ENCODE measurements at regions not wholly inside any gene's neighbourhood (a gene's known extent, or its start where the extent isn't known, plus 50 kb on each side); places are given as distances from the start of the nearest gene placed in this dataset.
"Not testable (repeated sequence)": the region's sequence is repeated elsewhere in the genome, so short reads cannot be mapped to it uniquely, and the experiment has no call there.

DNA sequence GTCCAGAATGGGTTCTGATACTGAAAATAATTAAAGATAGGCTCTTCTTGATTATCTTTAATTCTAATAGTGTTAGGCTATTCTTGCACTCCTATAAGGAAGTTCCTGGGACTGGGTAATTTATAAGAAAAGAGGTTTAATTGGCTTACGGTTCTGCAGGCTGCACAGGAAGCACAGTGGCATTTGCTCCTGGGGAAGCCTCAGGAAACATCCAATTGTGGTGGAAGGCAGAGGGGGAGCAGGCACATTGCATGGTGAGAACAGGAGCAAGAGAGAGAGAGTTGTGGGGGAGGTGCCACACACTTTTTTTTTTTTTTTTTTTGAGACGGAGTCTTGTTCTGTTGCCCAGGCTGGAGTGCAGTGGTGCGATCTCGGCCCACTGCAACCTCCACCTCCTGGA is 540.3 kb downstream of the RFPL4B start:
- DNase-seq, result not testable (repeated sequence)

- no peak for DNase-seq
These were observed 552.4 kb downstream of the RFPL4B start for GRCh38 chr6:112899541-112899940.

DNA sequence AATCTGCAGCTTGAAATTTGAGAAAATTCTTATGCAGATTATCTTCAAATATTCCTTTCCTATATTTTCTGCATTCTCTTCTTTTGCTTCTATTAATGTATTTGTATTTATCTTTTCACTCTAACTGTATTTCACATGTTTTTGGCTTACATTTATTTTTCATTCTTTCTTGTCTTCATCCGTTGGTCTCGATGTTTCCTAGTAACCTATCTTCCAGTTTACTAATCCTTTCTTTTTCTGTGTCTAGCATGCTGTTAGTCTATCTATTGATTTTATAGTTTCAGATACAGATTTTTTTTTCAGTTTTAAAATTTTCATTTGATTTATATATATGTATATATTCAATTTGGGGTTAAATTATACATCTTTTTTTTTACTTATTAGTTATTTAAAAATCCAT is 556.2 kb downstream of the RFPL4B start:
- no peak for DNase-seq

GRCh38 chr6:112906726-112907125 is 559.6 kb downstream of the RFPL4B start:
- DNase-seq, result no peak

DNA sequence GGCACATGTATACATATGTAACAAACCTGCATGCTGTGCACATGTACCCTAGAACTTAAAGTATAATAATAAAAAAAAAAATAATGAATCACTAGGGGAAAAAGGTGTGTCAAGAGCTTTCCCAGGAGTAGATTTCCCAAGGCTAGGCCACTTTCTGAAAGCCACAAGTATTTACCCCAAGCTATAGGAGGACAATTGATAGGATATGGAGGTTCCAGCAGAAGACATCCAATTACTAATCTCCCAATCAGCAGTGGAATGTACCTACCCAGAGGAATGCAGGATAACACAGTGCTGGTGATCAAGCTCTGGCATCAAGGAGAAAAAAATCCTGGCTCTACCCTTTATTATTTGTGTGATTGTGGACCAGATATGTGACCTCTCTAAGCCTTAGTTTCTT is 562.7 kb downstream of the RFPL4B start:
- DNase-seq, result no peak

DNA sequence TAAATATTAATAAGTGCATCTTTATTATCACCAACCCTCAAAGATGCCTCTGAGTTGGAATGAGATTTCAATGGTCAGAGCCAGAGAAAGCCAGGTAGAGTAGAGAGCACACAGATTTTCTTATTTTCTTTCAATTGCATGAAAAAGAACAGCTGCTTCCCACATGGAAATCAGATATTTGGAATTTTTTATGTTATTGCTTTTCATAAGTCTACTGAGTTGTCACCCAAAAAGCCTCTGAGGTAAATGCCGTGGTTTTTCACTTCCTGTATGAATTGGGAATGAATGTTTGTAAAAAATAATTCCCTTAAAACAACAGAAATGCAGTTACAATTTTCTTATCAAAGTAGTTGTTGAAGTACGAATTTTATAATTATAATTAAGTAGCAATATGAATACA is 563.1 kb downstream of the RFPL4B start:
- DNase-seq, result no peak

DNA sequence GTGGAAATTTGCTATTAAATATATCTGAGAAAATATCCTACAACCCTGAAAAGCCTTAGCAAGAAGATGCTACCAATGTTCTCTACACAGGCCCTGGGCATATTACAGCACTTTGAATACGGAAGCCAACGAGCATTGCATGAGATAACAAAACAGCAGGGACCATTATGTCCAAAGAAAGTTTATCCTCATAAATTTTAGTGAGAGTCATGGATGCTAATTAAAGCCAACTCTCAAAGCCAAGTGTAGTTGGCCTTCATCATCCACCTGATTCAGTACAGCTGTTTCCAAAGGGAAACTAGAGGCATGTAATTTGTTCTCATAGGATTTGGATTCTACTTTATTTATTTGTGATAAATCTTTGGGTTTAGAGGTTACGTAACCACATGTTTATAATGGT is 564.8 kb downstream of the RFPL4B start:
- no peak for DNase-seq

GRCh38 chr6:112912416-112913101 is 565.4 kb downstream of the RFPL4B start:
- DNase-seq, result no peak

- DNase-seq, result not testable (repeated sequence)
These were observed 572.6 kb downstream of the RFPL4B start for GRCh38 chr6:112919744-112920143.

DNA sequence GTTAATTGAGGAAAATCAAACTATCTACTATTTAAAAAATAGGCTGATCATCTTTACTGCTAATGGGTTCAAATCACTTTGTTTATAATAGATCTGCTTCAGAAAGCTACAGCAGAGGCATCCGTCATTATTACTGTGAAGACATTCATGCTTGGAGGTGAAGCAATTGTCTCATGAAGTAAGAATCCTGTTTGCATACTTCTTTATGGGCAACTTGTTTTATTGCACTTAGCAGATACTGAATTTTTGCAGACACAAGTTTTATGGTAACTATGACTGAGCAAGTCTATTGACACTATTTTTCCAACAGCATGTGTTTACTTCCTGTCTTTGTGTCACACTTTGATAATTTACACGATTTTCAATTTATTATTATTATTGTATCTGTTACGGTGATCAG is 573.9 kb downstream of the RFPL4B start:
- no peak for DNase-seq

GRCh38 chr6:112923940-112924587 is 576.9 kb downstream of the RFPL4B start:
- DNase-seq, result no peak

DNA sequence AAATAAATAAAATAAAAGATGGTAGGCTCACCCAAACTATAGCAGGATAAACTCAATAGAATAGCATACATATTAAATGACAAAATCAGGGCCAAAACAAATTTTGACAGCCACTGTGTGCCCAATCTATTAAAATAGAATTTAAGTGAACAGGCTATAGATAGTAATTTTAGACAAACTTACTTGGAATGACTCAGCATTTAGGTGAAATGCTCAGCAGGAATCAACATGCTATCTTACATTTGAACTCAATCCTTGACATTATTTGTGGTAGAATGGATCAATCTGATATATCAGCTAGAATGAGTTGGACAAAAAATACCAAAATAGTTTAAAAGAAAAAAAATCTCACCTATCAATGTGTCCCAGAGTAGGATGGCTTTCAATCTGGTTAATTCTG is 578.6 kb downstream of the RFPL4B start:
- no peak for DNase-seq

GRCh38 chr6:112927641-112928320 is 580.7 kb downstream of the RFPL4B start:
- DNase-seq, result no peak

GRCh38 chr6:112929641-112930040 is 582.5 kb downstream of the RFPL4B start:
- no peak for DNase-seq

DNA sequence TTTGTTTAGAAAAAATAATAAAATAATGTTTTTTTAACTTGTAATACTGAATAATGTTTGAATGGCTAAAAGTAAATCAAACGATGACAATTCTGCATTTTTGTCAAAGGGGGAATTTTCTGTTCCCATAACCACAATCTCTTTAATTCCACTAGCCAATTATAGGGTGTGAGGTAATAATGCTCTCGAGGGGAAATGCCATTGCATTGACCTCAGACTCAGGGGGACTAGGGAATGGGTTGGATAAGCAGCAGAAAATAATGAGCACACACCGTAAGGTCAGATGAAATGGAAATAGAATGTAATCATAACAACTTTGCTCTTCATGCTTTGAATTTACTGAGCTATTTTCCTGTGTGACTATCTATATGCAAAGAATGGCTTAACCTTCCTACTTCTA is 584.7 kb downstream of the RFPL4B start:
- DNase-seq, result no peak

DNA sequence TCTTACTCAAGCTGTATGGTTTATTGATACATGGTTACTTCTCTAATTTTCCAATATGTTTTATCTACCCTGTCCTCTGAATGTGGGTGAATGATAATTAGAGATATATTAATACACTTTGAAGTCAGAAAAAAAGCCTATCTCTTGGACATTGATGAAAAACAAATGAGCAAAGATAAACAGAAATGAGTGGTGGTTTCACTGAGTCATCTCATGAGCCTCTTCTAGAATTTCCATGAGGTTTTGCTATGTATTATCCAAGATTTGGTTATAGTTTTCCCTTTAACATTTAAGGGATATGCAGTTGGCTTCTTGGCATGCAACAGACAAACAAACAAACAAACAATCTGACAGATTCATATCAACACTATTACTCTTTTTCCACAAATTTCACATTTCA is 586.8 kb downstream of the RFPL4B start:
- DNase-seq, result no peak

- no peak for DNase-seq
These were observed 587.5 kb downstream of the RFPL4B start for GRCh38 chr6:112934433-112935327.

DNA sequence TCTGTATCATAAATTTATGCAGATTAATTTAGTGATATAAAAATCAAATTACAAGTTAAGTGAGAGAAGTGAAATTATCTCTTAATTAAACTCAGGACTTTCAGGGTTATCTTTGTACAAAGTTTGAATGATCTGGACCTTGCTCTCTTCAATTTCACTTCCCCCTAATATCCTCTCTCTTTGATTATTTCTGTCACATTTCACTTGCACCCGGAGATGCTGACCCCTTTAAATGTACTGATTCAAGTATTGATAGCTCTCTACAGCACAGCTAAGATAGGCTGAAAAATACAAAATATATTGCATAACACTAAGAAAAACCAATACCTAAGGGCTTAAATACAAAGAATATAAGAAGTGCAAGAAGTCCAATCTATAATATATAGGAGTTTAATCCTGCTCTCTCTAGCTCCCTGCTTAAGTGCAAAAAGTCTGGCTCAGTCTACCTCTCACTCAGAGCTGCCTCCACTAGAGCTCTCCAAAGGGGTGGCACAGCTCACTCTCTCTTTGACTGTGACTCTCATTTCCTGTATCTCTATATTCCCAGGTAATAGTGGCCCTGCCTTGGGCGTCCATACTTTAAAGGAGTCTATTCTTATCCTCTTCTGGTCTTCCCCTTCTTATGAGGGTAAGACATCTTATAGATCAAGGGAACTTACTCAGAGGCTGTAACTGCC is 588.4 kb downstream of the RFPL4B start:
- DNase-seq, result no peak

- DNase-seq, result no peak
These were observed 588.9 kb downstream of the RFPL4B start for GRCh38 chr6:112936079-112936472.

DNA sequence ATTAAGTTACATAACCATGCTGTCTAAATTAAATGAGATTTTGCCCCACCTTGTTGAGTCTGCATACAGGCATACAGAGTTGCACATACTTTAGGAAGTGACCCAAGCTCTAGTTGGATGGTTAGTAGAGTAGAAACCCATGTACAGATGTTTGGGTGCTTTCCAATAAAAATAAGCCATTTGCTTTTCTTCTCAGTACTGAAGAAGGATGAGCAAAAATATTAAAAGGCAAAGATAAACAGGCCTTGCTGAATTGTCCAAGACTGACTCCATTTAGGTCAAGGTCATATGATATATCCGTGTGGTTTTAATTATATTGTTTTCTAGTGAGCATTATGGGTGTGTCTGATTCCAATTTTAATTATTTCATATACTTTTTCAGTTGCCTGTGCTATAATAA is 589.4 kb downstream of the RFPL4B start:
- DNase-seq, result no peak

GRCh38 chr6:112937690-112938089 is 590.6 kb downstream of the RFPL4B start:
- DNase-seq, result not testable (repeated sequence)

GRCh38 chr6:112938650-112939049 is 591.5 kb downstream of the RFPL4B start:
- no peak for DNase-seq

DNA sequence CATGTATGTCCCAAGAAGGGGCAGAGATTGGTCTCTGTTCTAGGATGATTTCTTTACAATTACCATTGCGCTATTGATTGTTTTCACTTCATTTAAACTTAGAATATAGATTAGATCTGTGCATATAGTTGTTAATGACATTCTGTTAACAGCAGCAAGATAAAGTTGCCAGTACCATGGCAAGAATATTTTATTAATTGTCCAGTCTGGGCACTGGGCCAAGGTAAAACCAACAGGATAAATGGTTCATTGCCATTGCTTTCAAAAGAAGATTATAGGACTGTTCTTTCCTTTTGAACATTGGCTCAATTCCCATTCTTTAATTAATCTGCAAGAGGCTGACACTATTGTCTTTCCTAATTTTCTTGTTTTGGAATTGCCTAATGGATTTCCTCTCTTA is 592.4 kb downstream of the RFPL4B start:
- DNase-seq, result no peak
